ENCODE measurements at regions not wholly inside any gene's neighbourhood (a gene's known extent, or its start where the extent isn't known, plus 50 kb on each side); places are given as distances from the start of the nearest gene placed in this dataset.

DNA sequence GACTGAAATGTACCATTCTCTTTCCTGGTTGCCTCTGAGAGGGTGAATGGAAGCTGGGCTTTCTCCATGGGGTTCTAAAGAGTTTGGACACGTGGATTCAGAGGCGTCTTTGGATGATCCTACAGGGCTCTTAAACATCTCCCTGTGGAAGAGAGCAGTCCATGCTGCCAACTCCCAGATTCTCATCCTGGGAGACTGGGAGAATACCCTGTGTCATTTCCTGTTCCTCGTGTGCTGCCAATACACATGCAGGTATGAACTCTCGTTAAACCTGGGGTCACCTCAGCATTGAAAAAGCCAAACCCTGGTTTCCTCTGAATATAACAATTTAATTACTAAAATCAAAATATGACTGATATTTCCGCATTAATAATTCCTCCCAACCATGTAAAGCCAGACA, 73.3 kb upstream of the NT5C1B start:
- TF ChIP-seq, protein P1, sequence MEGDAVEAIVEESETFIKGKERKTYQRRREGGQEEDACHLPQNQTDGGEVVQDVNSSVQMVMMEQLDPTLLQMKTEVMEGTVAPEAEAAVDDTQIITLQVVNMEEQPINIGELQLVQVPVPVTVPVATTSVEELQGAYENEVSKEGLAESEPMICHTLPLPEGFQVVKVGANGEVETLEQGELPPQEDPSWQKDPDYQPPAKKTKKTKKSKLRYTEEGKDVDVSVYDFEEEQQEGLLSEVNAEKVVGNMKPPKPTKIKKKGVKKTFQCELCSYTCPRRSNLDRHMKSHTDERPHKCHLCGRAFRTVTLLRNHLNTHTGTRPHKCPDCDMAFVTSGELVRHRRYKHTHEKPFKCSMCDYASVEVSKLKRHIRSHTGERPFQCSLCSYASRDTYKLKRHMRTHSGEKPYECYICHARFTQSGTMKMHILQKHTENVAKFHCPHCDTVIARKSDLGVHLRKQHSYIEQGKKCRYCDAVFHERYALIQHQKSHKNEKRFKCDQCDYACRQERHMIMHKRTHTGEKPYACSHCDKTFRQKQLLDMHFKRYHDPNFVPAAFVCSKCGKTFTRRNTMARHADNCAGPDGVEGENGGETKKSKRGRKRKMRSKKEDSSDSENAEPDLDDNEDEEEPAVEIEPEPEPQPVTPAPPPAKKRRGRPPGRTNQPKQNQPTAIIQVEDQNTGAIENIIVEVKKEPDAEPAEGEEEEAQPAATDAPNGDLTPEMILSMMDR (optimal IDR thresholded peaks at IDR 0.05 in 1 of 3, IDR thresholded peaks at IDR 0.05 in 1 of 3, conservative IDR thresholded peaks at IDR 0.05 in 1 of 3; ENCODE audit: extremely low read depth in 1 of 3, insufficient read depth in 2 of 3, low read length in 3 of 3) = no peak
- no peak for TF ChIP-seq EZH2 (IDR thresholded peaks at IDR 0.05; ENCODE audit: low read length)

All from keratinocyte (primary cell).